OCI-LY7 (cell line): ENCODE measurements at regions not wholly inside any gene's neighbourhood (a gene's known extent, or its start where the extent isn't known, plus 50 kb on each side); places are given as distances from the start of the nearest gene placed in this dataset.

Experiments
- CTCF ChIP-seq: fragments of 200-600 bp; sonication (generic); conservative IDR thresholded peaks from 2 replicates; pipeline ENCODE4 v1.5.1; 2014; ENCODE audit warnings: mild to moderate bottlenecking, antibody characterized with exemption, low read length, moderate library complexity, mixed read lengths
- EZH2phosphoT487 ChIP-seq: fragments of 200-600 bp; sonication (generic); IDR thresholded peaks from 2 replicates; pipeline ENCODE4 v1.6.1; 2018; ENCODE audit warnings: low read depth, borderline replicate concordance, mild to moderate bottlenecking, mixed run types, antibody characterized with exemption, low read length, moderate library complexity, mixed read lengths

GRCh38 chr13:22077205-22077683 lies 406.4 kb downstream of the FGF9 start:
- TF ChIP-seq CTCF (no peak), EZH2phosphoT487 (no peak)
